ENCODE measurements at regions not wholly inside any gene's neighbourhood (a gene's known extent, or its start where the extent isn't known, plus 50 kb on each side); places are given as distances from the start of the nearest gene placed in this dataset.

DNA sequence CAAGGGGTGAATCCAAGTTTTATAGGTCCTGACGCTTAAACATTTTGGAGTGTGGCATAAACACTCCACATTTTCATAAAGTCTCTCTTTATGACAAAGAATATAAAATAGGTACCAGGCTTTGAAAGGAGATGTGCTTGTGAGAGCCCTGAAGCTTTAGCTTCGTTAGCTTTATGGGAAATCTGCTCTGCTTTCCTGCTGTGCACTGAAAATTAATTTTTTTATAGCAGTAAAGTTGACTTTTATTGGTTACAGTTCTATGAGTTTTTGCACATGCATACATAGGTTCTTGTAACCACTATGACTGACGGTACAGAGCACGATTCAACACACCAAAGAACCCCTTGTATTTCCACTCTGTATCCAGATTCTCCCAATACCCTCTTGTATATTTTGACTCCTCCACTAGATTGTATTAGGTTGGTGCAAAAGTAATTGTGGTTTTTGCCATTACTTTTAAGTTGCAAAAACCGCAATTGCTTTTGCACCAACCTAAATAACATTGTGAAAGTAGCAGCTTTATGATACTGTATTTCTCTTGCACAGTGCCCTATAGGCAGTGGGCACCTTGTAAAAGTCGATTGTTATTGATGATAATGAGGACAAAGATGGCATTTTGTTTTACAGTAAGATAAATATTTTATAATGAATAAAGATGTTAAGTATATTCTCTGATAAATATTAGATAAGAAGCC is 145.2 kb upstream of the AKIRIN2 start:
- TF ChIP-seq, protein P1, sequence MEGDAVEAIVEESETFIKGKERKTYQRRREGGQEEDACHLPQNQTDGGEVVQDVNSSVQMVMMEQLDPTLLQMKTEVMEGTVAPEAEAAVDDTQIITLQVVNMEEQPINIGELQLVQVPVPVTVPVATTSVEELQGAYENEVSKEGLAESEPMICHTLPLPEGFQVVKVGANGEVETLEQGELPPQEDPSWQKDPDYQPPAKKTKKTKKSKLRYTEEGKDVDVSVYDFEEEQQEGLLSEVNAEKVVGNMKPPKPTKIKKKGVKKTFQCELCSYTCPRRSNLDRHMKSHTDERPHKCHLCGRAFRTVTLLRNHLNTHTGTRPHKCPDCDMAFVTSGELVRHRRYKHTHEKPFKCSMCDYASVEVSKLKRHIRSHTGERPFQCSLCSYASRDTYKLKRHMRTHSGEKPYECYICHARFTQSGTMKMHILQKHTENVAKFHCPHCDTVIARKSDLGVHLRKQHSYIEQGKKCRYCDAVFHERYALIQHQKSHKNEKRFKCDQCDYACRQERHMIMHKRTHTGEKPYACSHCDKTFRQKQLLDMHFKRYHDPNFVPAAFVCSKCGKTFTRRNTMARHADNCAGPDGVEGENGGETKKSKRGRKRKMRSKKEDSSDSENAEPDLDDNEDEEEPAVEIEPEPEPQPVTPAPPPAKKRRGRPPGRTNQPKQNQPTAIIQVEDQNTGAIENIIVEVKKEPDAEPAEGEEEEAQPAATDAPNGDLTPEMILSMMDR (IDR thresholded peaks at IDR 0.05), result no peak
- no peak for TF ChIP-seq POLR2A (IDR thresholded peaks at IDR 0.05)

Measured in breast epithelium (tissue), 3 donors.